Stimulated activated CD8-positive, alpha-beta memory T cell treated with anti-CD3 and anti-CD28 coated beads, Interleukin-4, amount 100 ng/mL, for 1 hour (primary cell): ENCODE measurements at regions not wholly inside any gene's neighbourhood (a gene's known extent, or its start where the extent isn't known, plus 50 kb on each side); places are given as distances from the start of the nearest gene placed in this dataset.
"Not testable (repeated sequence)": the region's sequence is repeated elsewhere in the genome, so short reads cannot be mapped to it uniquely, and the experiment has no call there.

Experiments used
- DNase-seq, 2 donors: peaks; one replicate each; pipeline ENCODE4 v3.0.0-alpha.2; 2020; ENCODE audit warnings: low read depth in 2 of 2, low spot score in 1 of 2

DNA sequence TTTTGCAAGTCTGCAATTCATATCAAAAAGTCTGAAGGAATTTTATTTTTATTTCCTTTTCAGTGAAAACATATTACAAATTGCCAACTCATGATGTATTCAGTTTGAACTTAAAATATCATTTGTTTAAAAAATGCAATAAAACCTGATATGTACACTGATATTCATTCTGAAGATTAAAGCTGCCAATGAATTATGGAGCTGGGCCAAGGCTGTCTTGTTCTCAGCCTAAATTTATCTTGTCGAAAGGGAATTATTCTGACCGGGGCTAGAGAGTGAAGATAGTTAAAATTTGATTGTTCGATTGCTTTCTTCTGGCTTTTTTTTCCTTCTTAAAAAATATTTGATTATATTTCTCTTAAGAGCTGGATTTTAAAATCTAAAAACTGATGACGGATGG, 54.0 kb upstream of the RBFOX1 start:
- no peak for DNase-seq

DNA sequence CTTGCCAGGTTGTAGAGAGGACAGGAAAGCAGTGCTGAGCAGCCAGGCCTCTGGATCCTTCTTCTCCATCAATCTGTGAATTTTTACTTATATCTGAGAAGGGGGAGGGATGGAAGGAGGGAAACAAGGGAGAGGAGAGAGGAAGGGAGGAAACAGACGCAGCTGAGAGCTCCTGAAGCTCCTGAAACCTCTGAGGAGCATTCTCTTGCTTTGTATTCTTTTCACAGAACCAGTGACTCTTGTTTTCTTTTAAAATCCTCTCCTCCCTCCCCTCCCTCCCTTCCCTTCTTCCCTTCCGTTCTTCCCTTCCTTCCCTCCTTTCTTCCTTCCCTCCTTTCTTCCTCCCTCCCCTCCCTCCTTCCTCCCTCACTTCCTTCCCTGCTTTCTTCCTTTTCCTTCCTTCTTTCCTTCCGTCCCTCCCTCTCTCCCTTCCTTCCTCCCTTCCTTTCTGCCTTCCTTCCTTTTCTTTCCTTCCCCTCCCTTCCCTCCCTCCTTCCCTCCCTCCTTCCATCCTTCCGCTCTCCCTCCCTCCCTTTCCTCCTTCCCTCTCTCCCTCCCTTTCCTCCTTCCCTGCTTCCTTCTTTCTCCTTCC, 60.0 kb upstream of the RBFOX1 start:
- DNase-seq, result no peak

DNA sequence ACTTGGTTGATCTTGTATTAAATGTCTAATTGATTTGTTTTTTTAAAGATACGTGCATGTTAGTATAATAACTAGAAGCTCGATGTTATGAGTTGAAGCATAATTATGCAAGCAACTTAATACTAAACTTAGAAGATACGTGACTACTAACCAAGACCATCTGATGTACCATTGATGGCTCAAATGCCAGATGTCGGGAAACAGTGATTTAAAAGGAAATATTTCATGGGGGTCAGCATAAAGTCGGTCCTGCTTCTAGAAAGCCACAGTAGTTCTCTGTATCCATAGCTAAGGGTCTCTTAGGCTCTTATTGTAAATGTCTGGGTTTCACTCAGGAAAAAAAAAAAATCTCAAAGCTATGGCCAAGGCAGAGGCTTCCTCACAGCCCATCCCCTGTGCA, 61.2 kb upstream of the RBFOX1 start:
- DNase-seq, result no peak

DNA sequence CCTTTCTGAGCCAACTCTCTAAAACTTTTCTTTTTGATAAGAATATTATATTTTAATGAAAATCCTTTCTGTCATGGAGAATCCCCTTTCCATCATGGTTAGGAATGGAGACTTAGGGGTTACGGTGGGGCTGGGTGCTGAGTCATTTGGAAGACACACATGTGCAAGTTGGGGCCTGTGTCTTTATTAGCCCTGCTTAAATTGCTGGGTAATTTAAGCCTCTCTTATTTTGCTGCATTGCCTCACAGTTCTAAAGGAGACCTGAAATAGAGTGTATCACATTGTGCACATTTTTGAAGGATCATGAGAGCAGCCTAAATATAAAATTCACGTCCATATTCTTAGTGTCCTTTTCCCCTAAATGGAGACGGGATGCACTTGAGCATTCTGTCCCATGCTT, 61.8 kb upstream of the RBFOX1 start:
- DNase-seq, result no peak

DNA sequence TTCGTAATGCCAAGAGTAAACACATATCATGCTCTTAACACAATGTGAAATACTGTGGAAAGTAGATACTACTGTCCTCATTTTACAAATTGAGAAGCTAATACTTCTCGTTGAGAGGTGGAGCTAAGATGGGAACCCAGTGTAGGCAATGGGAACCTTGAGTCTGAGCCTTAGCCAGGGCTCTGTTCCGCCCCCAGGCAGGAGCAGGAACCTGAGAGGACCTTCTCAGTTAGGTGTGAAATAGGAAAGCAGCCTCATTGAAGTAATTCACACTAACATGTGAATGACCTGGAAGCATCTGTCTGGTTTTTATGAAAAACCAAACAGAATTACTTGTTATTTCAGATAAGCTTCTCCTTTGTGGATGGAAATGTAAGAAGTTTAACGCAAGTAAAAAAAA, 62.6 kb upstream of the RBFOX1 start:
- no peak for DNase-seq

DNA sequence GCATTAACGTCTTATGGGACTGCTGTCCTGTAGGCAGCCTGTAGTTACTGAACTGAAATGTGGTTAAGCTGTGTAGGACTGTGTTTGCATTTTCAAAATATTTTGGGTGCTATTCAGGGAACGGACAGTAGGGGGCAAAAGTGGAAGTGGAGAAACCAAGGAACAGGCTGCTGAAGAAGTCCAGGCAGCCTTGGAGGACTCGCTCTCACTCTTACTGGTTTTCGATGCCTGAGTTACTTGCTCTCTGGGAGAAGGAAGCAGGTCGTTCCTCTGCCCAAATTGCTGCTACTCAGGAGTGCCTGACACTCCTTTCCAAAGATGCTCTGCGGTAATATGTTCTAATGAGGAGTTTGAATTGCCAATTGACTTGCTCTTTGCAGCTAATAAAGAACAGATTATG, 64.5 kb upstream of the RBFOX1 start:
- no peak for DNase-seq

DNA sequence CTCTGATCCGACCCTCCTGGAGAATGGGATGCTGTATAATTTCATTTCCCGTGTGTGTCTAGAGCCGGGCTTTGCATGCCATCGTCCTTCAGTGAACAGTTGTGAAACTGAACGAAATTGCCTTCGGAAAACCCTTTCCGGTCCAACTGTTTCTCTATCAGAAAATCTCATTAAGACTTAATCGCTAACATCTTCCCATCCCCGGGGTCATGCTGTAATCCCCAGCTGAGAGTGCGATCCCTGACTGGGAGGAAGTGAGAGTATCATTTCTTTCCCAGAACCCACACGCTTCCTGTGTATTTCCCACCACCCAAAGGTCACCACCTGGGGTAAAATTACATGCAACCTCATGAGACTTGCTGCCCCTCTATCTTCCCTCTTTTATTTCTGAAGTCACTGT, 75.6 kb upstream of the RBFOX1 start:
- no peak for DNase-seq

DNA sequence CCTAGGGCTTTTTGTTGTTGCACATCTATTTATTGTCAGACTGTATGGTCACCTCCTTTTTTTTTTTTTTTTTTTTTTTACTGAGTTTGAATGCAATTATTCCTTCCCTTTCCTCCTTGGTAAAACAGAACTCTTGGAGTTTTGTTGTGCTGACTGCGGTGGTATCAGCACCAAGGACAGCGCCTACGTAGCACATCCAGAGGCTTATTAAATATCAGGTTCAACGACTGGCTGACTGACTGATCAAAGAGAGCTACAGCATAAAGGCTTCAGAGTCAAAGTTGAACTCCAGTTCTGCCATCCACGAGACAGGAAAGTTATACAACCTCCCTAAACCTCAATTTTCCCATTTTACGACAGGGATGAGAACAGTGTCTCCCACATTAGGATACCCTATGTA, 86.1 kb upstream of the RBFOX1 start:
- no peak for DNase-seq

DNA sequence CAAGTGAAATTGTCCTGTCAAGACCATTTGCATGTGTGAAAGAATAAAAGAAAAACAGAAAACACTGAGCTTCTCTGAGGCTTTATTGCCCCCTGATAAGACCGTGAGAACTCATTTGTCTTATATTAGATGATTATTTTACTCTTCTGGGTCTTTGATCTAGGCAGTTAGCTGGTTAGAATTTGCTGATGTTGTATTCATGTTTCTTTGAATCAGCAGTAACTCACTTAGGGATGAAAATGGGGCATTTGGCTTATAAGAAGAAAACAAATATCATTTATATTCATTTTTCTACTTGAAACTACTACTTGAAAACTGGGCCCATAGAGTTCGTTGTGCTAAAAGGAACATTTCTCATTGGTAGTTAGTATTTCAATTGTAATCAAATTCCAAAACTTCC, 93.1 kb upstream of the RBFOX1 start:
- DNase-seq, result no peak

DNA sequence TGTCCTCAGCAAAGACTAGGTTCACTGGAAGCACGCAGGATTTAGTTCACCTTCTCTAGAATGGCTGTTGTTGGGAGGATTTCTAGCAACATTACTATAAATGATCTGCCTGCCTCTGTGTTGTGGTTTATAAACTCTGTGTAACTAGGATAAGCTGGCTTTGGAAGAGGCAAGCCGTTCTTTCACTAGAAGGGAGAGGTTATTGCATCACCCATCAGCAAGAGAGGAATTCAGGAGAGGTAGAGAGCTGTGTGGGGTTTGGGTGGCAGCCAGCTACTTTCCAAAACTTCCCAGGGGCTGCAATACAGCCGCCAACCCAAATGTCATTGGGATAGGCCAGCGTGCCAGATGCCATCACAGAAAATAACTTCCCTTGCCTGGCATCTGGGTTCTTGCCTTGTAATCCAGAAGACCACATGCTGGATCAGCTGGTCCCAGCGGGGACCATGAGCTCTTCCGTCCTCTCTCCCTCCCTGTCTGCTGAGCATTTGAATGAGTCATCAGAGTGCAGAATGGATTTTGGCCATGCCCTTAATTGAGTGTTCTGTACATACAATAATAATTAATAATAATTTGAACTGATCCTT, 95.7 kb upstream of the RBFOX1 start:
- DNase-seq, result no peak

DNA sequence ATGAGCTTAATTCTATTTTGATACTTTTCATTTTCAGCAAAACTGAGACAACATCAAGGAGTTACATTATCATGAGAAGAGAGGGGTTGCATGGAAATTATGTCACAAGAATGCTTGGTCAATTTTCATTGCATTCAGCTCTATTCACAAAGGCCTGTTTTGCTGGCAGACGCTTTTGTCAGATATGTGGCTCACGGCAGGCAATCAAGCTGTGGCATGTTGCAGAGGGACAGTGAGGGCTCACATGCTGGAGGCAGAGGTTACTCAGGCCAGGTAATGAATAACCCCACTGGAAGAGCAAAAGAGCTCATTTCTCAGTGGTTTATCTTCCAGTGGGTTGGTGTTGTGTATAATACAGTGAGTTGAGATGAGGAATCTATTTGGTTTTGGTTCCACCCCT, 98.7 kb upstream of the RBFOX1 start:
- no peak for DNase-seq

DNA sequence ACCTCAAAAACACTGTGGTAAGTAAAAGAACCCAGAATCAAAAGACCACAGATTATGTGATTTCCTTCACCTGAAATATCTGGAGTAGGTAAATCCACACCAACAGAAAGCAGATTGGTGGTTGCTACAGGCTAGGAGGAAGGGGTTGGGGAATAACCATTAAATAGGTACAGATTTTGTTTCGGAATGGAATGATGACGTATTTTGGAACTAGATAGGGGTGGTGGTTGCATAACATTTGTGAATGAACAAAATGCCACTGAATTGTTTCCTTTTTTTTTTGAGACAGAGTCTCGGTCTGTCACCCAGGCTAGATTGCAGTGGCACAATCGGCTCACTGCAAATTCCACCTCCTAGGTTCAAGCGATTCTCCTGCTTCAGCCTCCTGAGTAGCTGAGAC, 100.9 kb upstream of the RBFOX1 start:
- DNase-seq, result no peak

DNA sequence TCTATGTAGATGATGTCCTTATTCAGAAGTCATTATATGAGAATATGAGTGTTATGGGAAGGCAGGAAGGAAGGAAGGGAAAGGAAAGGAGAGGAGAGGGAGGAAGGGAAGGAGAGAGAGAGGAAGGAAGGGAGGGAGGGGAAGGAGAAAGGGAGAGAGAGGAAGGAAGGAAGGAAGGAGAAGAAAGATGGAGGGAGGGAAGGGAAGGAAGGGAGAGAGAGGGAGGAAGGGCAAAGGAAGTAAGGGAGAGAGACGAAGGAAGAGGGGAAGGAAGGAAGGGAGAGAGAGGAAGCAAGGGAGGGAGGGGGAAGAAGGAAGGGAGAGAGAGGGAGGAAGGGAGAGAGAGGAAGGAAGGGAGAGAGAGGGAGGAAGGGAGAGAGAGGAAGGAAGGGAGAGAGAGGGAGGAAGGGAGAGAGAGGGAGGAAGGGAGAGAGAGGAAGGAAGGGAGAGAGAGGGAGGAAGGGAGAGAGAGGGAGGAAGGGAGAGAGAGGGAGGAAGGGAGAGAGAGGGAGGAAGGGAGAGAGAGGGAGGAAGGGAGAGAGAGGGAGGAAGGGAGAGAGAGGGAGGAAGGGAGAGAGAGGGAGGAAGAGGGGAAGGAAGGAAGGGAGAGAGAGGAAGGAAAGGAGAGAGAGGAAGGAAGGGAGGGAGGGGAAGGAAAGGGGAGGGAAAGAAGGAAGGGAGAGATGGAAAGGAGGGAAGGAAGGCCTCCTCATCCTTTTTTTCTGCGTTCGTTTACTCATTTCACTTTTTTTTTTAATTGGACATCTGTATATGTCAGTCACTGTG, 103.0 kb upstream of the RBFOX1 start:
- not testable (repeated sequence) for DNase-seq

DNA sequence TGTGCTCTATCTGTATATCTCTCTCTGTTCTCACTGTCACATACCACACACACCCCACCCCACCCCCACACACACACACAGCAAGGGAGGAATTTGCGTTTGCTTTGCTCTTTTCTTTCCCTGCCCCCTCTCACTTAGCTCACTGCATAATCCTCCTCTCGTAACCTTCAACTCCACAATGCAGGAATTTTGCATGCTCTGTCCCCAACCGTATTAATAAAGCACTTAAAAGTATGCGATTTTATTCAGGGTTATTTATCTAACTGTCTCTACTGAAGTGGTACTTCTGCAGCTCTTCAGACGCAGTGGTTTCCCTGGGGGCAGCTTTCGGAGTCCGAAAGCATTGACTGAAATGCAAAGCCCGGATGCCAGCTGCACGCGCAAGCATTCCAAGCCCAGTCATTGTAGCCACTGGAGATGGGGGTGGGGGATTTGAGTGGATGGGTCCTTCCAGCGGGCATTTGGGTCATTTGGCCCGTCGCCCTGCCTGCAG, 105.4 kb upstream of the RBFOX1 start:
- no peak for DNase-seq

DNA sequence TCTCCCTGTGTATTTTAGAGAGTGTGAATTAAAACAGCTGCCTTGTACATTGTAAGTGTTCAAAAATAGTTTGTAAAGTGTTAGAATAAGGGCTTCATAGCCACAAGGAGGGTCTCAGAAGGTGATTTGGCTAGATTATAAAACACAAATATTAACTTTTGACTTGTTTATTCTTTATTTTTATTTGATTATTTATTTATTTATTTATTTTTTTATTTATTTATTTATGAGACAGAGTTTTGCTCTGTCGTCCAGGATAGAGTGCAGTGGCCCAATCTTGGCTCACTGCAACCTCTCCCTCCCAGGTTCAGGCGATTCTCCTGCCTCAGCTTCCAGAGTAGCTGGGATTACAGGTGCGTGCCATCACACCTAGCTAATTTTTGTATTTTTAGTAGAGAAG, 111.5 kb upstream of the RBFOX1 start:
- DNase-seq, result no peak

DNA sequence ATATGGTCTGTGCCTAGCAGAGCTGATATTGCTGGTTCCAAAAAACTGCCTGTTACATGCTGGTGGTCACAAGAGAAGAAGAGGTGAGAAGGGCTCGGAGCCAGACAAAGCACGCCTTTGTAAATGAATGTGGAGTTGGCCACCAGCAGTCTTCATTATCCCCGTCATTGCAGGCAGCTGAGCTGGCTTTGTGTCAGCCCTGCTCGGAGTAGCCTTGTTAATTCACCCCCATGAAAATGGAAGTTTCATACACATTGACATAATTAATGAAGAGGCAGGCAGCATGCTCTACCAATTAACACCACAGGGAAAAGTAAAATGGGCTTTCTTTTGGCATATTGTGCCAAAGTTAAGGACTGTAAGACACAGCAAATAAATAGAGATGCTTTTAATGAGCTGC, 113.7 kb upstream of the RBFOX1 start:
- no peak for DNase-seq

DNA sequence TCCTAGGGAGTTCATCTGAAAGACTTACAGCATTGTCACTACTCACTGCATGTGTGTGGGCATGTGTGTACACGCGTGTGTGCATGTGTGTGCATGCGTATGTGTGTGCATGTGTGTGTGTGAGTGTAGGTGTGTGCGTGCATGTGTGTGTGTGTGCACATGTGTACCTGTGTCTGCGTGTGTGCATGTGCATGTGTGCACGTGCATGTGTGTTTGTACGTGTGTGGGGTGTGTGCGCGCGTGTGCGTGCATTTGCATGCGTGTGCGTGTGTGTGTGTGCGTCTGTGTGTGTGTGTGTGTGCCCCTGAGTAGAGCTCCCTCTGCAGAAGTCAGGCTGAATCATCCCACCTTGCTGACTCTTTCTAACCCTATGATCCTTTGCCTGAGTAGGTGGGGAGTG, 114.8 kb upstream of the RBFOX1 start:
- DNase-seq, result no peak

DNA sequence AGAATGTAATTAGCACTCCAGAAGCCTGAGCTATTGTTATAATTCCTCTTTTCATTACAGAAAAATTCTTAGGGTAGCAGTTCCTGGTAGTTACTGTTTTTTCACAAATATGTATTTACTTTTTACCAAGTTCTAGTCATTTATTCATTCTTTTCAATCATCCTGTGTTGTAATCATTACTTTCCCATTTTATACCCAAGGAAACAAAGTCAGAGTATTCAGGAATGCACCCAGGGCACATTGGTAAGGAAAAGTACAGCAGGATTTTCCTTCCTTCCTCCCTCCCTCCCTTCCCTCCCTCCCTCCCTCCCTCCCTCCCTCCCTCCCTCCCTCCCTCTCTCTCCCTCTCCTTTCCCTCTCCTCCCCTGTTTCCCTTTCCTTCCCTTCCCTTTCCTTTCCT, 115.9 kb upstream of the RBFOX1 start:
- DNase-seq, result no peak

DNA sequence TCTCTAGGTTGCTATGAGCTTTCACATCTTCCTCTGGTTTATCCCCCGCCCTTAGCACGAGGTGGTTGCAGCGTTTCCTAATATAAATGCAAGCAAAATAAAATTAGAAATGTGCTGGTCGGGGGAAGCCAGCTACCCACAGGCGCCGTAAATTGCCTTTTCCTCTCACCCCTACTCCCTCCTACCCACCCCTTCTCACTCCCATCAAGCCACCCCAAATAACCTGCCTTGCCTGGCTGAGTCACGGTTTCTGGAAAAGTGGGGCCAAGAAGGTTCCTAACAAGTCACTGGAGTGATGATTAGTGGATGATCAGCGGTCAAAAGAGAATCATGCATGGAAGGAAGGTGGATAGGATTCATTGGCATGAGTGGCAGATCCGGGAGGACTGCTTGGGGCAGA, 120.9 kb upstream of the RBFOX1 start:
- DNase-seq, result no peak

DNA sequence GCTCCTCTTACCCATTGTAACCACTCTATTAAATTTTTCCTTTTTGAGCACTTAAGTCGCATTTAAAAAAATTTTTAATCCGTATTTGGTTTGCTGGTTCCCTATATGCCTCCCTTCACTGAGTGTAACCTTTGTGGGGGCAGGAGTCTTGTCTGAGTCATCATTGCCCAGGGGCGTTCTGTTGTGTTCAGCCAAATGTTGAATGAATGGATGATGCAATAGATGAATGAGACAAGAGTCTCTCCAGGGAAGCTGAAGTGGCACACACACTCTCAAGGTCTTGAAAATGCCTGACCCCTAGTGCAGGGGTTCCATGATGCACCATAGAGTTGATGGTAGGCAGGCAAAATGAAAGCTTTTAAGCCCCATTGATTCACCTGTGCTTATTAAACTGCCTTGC, 123.0 kb upstream of the RBFOX1 start:
- no peak for DNase-seq

DNA sequence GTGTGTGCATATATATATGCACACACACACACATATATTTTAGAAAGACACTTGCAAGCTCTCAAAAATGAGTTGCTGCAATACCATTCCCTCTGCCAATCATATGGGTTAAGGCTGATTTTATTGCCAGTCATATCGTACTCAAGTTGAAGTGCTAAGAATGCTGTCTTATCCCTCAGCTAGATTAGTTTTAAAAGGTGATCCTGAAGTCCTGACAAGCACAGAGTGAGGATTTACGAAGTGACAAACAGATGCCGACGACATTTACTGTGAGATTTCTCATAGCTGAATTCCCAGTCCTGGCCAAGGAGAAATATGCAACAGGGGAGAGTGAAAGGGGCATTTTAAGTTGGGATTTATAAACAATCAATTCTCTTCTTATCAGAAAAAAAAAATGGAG, 126.2 kb upstream of the RBFOX1 start:
- no peak for DNase-seq

DNA sequence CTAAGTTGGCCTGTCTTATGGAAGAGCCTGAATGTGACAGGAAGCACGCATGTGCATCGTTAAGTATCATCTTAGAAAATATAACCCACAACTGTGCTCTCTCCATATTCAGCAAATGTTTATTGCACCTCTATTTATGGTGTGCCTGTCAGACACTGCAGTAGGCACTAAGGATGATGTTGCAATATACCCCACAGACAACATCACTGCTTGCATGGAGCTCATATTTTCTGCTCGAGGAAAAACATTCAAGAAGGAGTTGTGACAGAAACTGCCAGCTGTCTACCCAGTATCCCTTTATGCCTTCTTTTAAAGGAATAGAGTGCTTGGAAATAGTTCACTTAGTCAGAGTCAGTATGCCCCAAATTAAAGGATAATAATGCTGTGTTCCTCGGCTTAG, 132.3 kb upstream of the RBFOX1 start:
- no peak for DNase-seq

DNA sequence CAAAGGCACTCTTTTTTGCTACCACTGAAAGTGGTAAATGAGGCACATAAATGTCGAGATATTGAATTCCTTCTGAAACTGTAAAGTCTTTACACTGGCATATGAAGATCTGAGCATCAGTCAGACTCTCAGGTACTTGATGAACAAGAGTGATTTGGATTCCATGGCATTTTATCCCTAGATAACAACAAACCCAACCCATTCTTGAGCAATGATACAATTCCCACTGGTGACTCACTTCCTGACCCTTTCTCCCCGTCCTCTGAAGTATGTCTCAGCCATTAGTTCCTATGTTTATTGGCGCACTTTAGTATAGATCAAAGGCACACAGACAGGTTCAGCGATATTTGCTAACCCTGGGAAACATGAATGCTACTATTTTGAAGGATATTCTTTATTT, 147.0 kb upstream of the RBFOX1 start:
- DNase-seq, result no peak
